IMR-90 (cell line): ENCODE measurements at regions not wholly inside any gene's neighbourhood (a gene's known extent, or its start where the extent isn't known, plus 50 kb on each side); places are given as distances from the start of the nearest gene placed in this dataset.

Source experiments
- ATAC-seq: fragments of 200-7000 bp; cut with Tn5 transposase; 2 replicates; pipeline ENCODE4 v1.9.1; 2020; ENCODE audit warnings: low read depth, mild to moderate bottlenecking, moderate library complexity
- BruUV-seq: library from RNA; stranded (reverse); fragments of 400-500 nt; replicated peaks from 2 replicates; lab custom pipeline; 2021; lab: Mats Ljungman, UMichigan
- CTCF ChIA-PET: fragments of 300-600 bp; formaldehyde crosslinking; extraction: SDS; loops from one replicate; lab custom pipeline; 2021; ENCODE audit warnings: antibody characterized with exemption; lab: Yijun Ruan, JAX
- POLR2A ChIA-PET: fragments of 300-600 bp; sonication (Branson Sonifier 250); formaldehyde crosslinking; loops from one replicate; lab custom pipeline; 2022; ENCODE audit warnings: antibody characterized with exemption; ENCODE audit not compliant: unreplicated experiment; lab: Charles Lee
- DNase-seq: peaks from one replicate; pipeline ENCODE4 v3.0.0; 2013
- H2AFZ ChIP-seq: replicated peaks from 2 replicates; pipeline ENCODE3; 2013; ENCODE audit warnings: low read length, mild to moderate bottlenecking; ENCODE audit not compliant: poor library complexity
- H2AK5ac ChIP-seq: 2 replicates; pipeline ENCODE4 v1.6.1; 2013; ENCODE audit warnings: low read depth, low read length, inconsistent platforms
- H2AK9ac ChIP-seq: replicated peaks from 2 replicates; pipeline ENCODE3; 2013; ENCODE audit warnings: mild to moderate bottlenecking, low read depth, low read length, moderate library complexity; ENCODE audit not compliant: poor library complexity
- H2BK120ac ChIP-seq: 2 replicates; pipeline ENCODE4 v1.6.1; 2013; ENCODE audit warnings: low read depth, low read length, inconsistent platforms
- H2BK15ac ChIP-seq: 3 replicates; pipeline ENCODE4 v1.6.1; 2013; ENCODE audit warnings: low read depth, low read length, inconsistent platforms
- H2BK20ac ChIP-seq: 2 replicates; pipeline ENCODE4 v1.6.1; 2013; ENCODE audit warnings: low read depth, mild to moderate bottlenecking, inconsistent platforms, low read length, moderate library complexity
- H2BK5ac ChIP-seq: 2 replicates; pipeline ENCODE4 v1.6.1; 2013; ENCODE audit warnings: mild to moderate bottlenecking, low read depth, low read length, inconsistent platforms; ENCODE audit not compliant: poor library complexity, severe bottlenecking
- H3K14ac ChIP-seq: replicated peaks from 2 replicates; pipeline ENCODE4 v1.6.1; 2013; ENCODE audit warnings: low read depth, low read length, inconsistent platforms
- H3K18ac ChIP-seq: 2 replicates; pipeline ENCODE4 v1.6.1; 2013; ENCODE audit warnings: low read depth, low read length, control low read depth
- H3K23ac ChIP-seq: 2 replicates; pipeline ENCODE4 v1.6.1; 2013; ENCODE audit warnings: low read depth, low read length, inconsistent platforms
- H3K27ac ChIP-seq: 2 replicates; pipeline ENCODE4 v1.5.1; 2013; ENCODE audit warnings: mild to moderate bottlenecking, control low read depth, low read length; ENCODE audit not compliant: insufficient read depth
- H3K27me3 ChIP-seq: 2 replicates; pipeline ENCODE4 v1.6.1; 2013; ENCODE audit warnings: low read length; ENCODE audit not compliant: control insufficient read depth, insufficient read depth
- H3K36me3 ChIP-seq: 2 replicates; pipeline ENCODE4 v1.6.1; 2013; ENCODE audit warnings: low read length, mixed read lengths; ENCODE audit not compliant: control insufficient read depth, insufficient read depth
- H3K4ac ChIP-seq: 2 replicates; pipeline ENCODE4 v1.6.1; 2013; ENCODE audit warnings: low read depth, low read length, inconsistent platforms
- H3K4me1 ChIP-seq: 2 replicates; pipeline ENCODE4 v1.6.1; 2013; ENCODE audit warnings: low read length, mixed read lengths; ENCODE audit not compliant: control insufficient read depth, insufficient read depth
- H3K4me2 ChIP-seq: 2 replicates; pipeline ENCODE4 v1.6.1; 2013; ENCODE audit warnings: low read depth, mild to moderate bottlenecking, control low read depth, low read length, moderate library complexity
- H3K4me3 ChIP-seq: 2 replicates; pipeline ENCODE4 v1.5.1; 2013; ENCODE audit warnings: low read depth, mild to moderate bottlenecking, control low read depth, low read length, moderate library complexity; ENCODE audit not compliant: insufficient read depth
- H3K56ac ChIP-seq: 2 replicates; pipeline ENCODE4 v1.6.1; 2013; ENCODE audit warnings: low read length, inconsistent platforms; ENCODE audit not compliant: insufficient read depth; ENCODE audit errors: extremely low read depth
- H3K79me1 ChIP-seq, 2 experiments: 2 replicates each; pipeline ENCODE4 v1.6.1; 2013; ENCODE audit warnings: low read length in 2 of 2, inconsistent platforms in 1 of 2, low read depth in 1 of 2
- H3K9ac ChIP-seq: 2 replicates; pipeline ENCODE4 v1.6.1; 2013; ENCODE audit warnings: low read depth, low read length, control low read depth
- H3K9me1 ChIP-seq: 2 replicates; pipeline ENCODE4 v1.6.1; 2013; ENCODE audit warnings: low read length, inconsistent platforms; ENCODE audit not compliant: insufficient read depth
- H3K9me3 ChIP-seq: 2 replicates; pipeline ENCODE4 v1.6.1; 2013; ENCODE audit warnings: low read length; ENCODE audit not compliant: control insufficient read depth, insufficient read depth
- H4K20me1 ChIP-seq: 2 replicates; pipeline ENCODE4 v1.6.1; 2013; ENCODE audit warnings: low read length, inconsistent platforms; ENCODE audit not compliant: insufficient read depth
- H4K5ac ChIP-seq: 2 replicates; pipeline ENCODE4 v1.6.1; 2013; ENCODE audit warnings: mild to moderate bottlenecking, low read depth, low read length, control low read depth
- H4K8ac ChIP-seq, 2 experiments: 2 replicates each; pipeline ENCODE4 v1.6.1; 2013; ENCODE audit warnings: low read depth in 2 of 2, low read length in 2 of 2, control low read depth in 1 of 2, inconsistent platforms in 1 of 2
- H4K91ac ChIP-seq: 2 replicates; pipeline ENCODE4 v1.6.1; 2013; ENCODE audit warnings: low read depth, low read length, inconsistent platforms; ENCODE audit not compliant: insufficient read depth
- BHLHE40 ChIP-seq: fragments of 150-350 bp; IDR thresholded peaks from 2 replicates; pipeline ENCODE4 v1.6.1; 2016; ENCODE audit warnings: mild to moderate bottlenecking, low read depth, low read length
- CEBPB ChIP-seq: IDR thresholded peaks from 2 replicates; pipeline ENCODE4 v1.6.1; 2012; ENCODE audit warnings: low read depth, low read length, improper control_type of control experiment
- CHD1 ChIP-seq: IDR thresholded peaks from 2 replicates; pipeline ENCODE4 v1.6.1; 2012; ENCODE audit warnings: low read depth, low read length, improper control_type of control experiment
- FOS ChIP-seq: fragments of 150-350 bp; IDR thresholded peaks from 2 replicates; pipeline ENCODE4 v1.6.1; 2016; ENCODE audit warnings: low read depth, low read length
- MAFK ChIP-seq: IDR thresholded peaks from 2 replicates; pipeline ENCODE4 v1.6.1; 2012; ENCODE audit warnings: low read depth, low read length, improper control_type of control experiment
- MAZ ChIP-seq: IDR thresholded peaks from 2 replicates; pipeline ENCODE4 v1.6.1; 2012; ENCODE audit warnings: low read depth, mild to moderate bottlenecking, low read length, improper control_type of control experiment, moderate library complexity, borderline replicate concordance
- MXI1 ChIP-seq: IDR thresholded peaks from 2 replicates; pipeline ENCODE4 v1.6.1; 2012; ENCODE audit warnings: low read depth, mild to moderate bottlenecking, low read length, moderate library complexity, borderline replicate concordance
- NFE2L2 ChIP-seq: fragments of 150-350 bp; IDR thresholded peaks from 2 replicates; pipeline ENCODE4 v1.6.1; 2016; ENCODE audit warnings: low read depth, mild to moderate bottlenecking, low read length
- POLR2A ChIP-seq: IDR thresholded peaks from 2 replicates; pipeline ENCODE4 v1.6.1; 2012; ENCODE audit warnings: mild to moderate bottlenecking, low read depth, low read length
- RAD21 ChIP-seq: IDR thresholded peaks from 2 replicates; pipeline ENCODE4 v1.6.1; 2012; ENCODE audit warnings: low read length, improper control_type of control experiment
- RFX5 ChIP-seq: IDR thresholded peaks from 2 replicates; pipeline ENCODE4 v1.8.0; 2012; ENCODE audit warnings: low read depth, mild to moderate bottlenecking, low read length, moderate library complexity
- SMC3 ChIP-seq: fragments of 150-350 bp; IDR thresholded peaks from 2 replicates; pipeline ENCODE4 v1.6.1; 2016; ENCODE audit warnings: low read depth, mild to moderate bottlenecking, antibody characterized with exemption, low read length, moderate library complexity
- WGBS, 2 experiments: methylation state at CpG; one replicate each; pipeline versions ENCODE4 v1.1.5 to v1.1.7; 2013; ENCODE audit warnings: missing lambda C conversion rate in 2 of 2; ENCODE audit not compliant: insufficient read length in 1 of 2; ENCODE audit errors: extremely low coverage in 2 of 2; 5-methylcytosine and 5-hydroxymethylcytosine counted together
- dilution Hi-C: fragments of 300-500 bp; cut with HindIII; formaldehyde crosslinking; loops from one replicate; pipeline ENCODE4 v1.14.3; 2018; ENCODE audit warnings: low sequenced_read_pairs; ENCODE audit not compliant: unreplicated experiment
- in situ Hi-C: fragments of 300-500 bp; cut with MboI; formaldehyde crosslinking; loops from 3 replicates; pipeline ENCODE4 v1.14.3; 2019; ENCODE audit warnings: low sequenced_read_pairs, inconsistent platforms, mixed read lengths
- intact Hi-C: fragments of 100-400 bp; cut with micrococcal nuclease; formaldehyde crosslinking; loops from 2 replicates; pipeline ENCODE4 v1.10.0; 2022
- TF ChIP-seq, protein P1 (sequence below): fragments of 150-350 bp; IDR thresholded peaks from 2 replicates; pipeline ENCODE4 v1.6.1; 2017; ENCODE audit warnings: mild to moderate bottlenecking, antibody characterized with exemption, low read length, low read depth
- TF ChIP-seq, protein P2 (sequence below): conservative IDR thresholded peaks from 2 replicates; pipeline ENCODE4 v1.5.1; 2012; ENCODE audit warnings: mild to moderate bottlenecking, low read depth, low read length, improper control_type of control experiment

GRCh38 chr1:187275985-187276575 is 447.3 kb downstream of the PLA2G4A start:
- Histone ChIP-seq H3K27ac (no peak overlapping the region), H3K14ac (no peak overlapping the region), H4K20me1 (no peaks in the 10 kb centered on the region), H2BK5ac (no peak overlapping the region), H2BK120ac (no peak overlapping the region), H2AK9ac (no peak overlapping the region), H3K4ac (no peak overlapping the region), H4K8ac (no peak overlapping the region), H3K9me1 (no peaks in the 10 kb centered on the region; the same call in 1 of the 2 replicates), H3K79me1 (no peaks in the 10 kb centered on the region), H2AK5ac (no peak overlapping the region), H3K56ac (no peak overlapping the region), H3K18ac (no peak overlapping the region), H3K9me3 (no peaks in the 10 kb centered on the region), H3K4me3 (no peak overlapping the region), H2BK20ac (no peak overlapping the region), H3K4me2 (no peak overlapping the region), H2BK15ac (no peak overlapping the region), H3K27me3 (no peaks in the 10 kb centered on the region), H2AFZ (no peak overlapping the region), H3K36me3 (no peaks in the 10 kb centered on the region), H4K5ac (no peak overlapping the region), H3K4me1 (peaks cover 4% of the 10 kb centered on the region; the same call in 1 of the 2 replicates), H4K91ac (no peak overlapping the region), H3K23ac (no peak overlapping the region), H3K9ac (no peak overlapping the region)
- CTCF ChIA-PET, result interaction anchor here (0.9 kb wide), 1 partner anchor 15 kb away, joined by 4 read pairs; no protein-coding TSS in a partner anchor
- no CpG with 5 or more reads among the region's 4 CpGs for WGBS, 2 experiments
- in situ Hi-C loops, result no loop called here
- no peak for DNase-seq
- BruUV-seq, result no TSS peak
- POLR2A ChIA-PET, result no interaction called here
- dilution Hi-C loops, result no loop called here
- no peak for TF ChIP-seq MXI1
- no peak for TF ChIP-seq FOS
- TF ChIP-seq BHLHE40, result no peak
- TF ChIP-seq, protein P1, sequence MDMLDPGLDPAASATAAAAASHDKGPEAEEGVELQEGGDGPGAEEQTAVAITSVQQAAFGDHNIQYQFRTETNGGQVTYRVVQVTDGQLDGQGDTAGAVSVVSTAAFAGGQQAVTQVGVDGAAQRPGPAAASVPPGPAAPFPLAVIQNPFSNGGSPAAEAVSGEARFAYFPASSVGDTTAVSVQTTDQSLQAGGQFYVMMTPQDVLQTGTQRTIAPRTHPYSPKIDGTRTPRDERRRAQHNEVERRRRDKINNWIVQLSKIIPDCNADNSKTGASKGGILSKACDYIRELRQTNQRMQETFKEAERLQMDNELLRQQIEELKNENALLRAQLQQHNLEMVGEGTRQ, result no peak
- no peak for TF ChIP-seq MAFK
- no peak for TF ChIP-seq RFX5
- no peak for TF ChIP-seq RAD21
- no peak for TF ChIP-seq NFE2L2
- TF ChIP-seq MAZ, result no peak
- no peak for TF ChIP-seq CHD1
- no peak for TF ChIP-seq CEBPB
- no peak for TF ChIP-seq POLR2A
- no peak for TF ChIP-seq SMC3
- TF ChIP-seq, protein P2, sequence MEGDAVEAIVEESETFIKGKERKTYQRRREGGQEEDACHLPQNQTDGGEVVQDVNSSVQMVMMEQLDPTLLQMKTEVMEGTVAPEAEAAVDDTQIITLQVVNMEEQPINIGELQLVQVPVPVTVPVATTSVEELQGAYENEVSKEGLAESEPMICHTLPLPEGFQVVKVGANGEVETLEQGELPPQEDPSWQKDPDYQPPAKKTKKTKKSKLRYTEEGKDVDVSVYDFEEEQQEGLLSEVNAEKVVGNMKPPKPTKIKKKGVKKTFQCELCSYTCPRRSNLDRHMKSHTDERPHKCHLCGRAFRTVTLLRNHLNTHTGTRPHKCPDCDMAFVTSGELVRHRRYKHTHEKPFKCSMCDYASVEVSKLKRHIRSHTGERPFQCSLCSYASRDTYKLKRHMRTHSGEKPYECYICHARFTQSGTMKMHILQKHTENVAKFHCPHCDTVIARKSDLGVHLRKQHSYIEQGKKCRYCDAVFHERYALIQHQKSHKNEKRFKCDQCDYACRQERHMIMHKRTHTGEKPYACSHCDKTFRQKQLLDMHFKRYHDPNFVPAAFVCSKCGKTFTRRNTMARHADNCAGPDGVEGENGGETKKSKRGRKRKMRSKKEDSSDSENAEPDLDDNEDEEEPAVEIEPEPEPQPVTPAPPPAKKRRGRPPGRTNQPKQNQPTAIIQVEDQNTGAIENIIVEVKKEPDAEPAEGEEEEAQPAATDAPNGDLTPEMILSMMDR, result no peak
- intact Hi-C loops, result no loop called here
- ATAC-seq, result no peak
